ENCODE measurements at regions not wholly inside any gene's neighbourhood (a gene's known extent, or its start where the extent isn't known, plus 50 kb on each side); places are given as distances from the start of the nearest gene placed in this dataset.
"Not testable (repeated sequence)": the region's sequence is repeated elsewhere in the genome, so short reads cannot be mapped to it uniquely, and the experiment has no call there.

- DNase-seq (ENCODE audit: extremely low read depth in 1 of 2, low read depth in 1 of 2): no peak
These were observed 494.2 kb upstream of the RAB6C start for GRCh38 chr2:129484999-129485897.

GRCh38 chr2:129488376-129488775, 491.1 kb upstream of the RAB6C start:
- DNase-seq (ENCODE audit: extremely low read depth in 1 of 2, low read depth in 1 of 2): no peak

- no peak for DNase-seq (ENCODE audit: extremely low read depth in 1 of 2, low read depth in 1 of 2)
These were observed 488.8 kb upstream of the RAB6C start for GRCh38 chr2:129490641-129491040.

GRCh38 chr2:129491308-129491707, 488.2 kb upstream of the RAB6C start:
- DNase-seq (ENCODE audit: extremely low read depth in 1 of 2, low read depth in 1 of 2): no peak

- DNase-seq (ENCODE audit: extremely low read depth in 1 of 2, low read depth in 1 of 2): no peak
These were observed 486.9 kb upstream of the RAB6C start for GRCh38 chr2:129492548-129492947.

- no peak for DNase-seq (ENCODE audit: extremely low read depth in 1 of 2, low read depth in 1 of 2)
These were observed 479.7 kb upstream of the RAB6C start for GRCh38 chr2:129499747-129500146.

GRCh38 chr2:129502781-129503180, 476.7 kb upstream of the RAB6C start:
- DNase-seq (ENCODE audit: extremely low read depth in 1 of 2, low read depth in 1 of 2): no peak

GRCh38 chr2:129504646-129505045, 474.8 kb upstream of the RAB6C start:
- no peak for DNase-seq (ENCODE audit: extremely low read depth in 1 of 2, low read depth in 1 of 2)

- DNase-seq (ENCODE audit: extremely low read depth in 1 of 2, low read depth in 1 of 2): no peak
These were observed 460.5 kb upstream of the RAB6C start for GRCh38 chr2:129518937-129519336.

GRCh38 chr2:129532158-129532557, 447.3 kb upstream of the RAB6C start:
- DNase-seq (ENCODE audit: extremely low read depth in 1 of 2, low read depth in 1 of 2): not testable (repeated sequence)

GRCh38 chr2:129548880-129549279, 430.6 kb upstream of the RAB6C start:
- no peak for DNase-seq (ENCODE audit: extremely low read depth in 1 of 2, low read depth in 1 of 2)

- DNase-seq (ENCODE audit: extremely low read depth in 1 of 2, low read depth in 1 of 2): no peak
These were observed 428.9 kb upstream of the RAB6C start for GRCh38 chr2:129550536-129550935.

GRCh38 chr2:129554373-129554772, 425.1 kb upstream of the RAB6C start:
- no peak for DNase-seq (ENCODE audit: extremely low read depth in 1 of 2, low read depth in 1 of 2)

- DNase-seq (ENCODE audit: extremely low read depth in 1 of 2, low read depth in 1 of 2): no peak
These were observed 420.4 kb upstream of the RAB6C start for GRCh38 chr2:129559101-129559500.

GRCh38 chr2:129565551-129566109, 413.8 kb upstream of the RAB6C start:
- no peak for DNase-seq (ENCODE audit: extremely low read depth in 1 of 2, low read depth in 1 of 2)

- not testable (repeated sequence) for DNase-seq (ENCODE audit: extremely low read depth in 1 of 2, low read depth in 1 of 2)
These were observed 408.7 kb upstream of the RAB6C start for GRCh38 chr2:129570812-129571211.

GRCh38 chr2:129575431-129575830, 404.0 kb upstream of the RAB6C start:
- DNase-seq (ENCODE audit: extremely low read depth in 1 of 2, low read depth in 1 of 2): no peak

GRCh38 chr2:129575880-129576279, 403.6 kb upstream of the RAB6C start:
- DNase-seq (ENCODE audit: extremely low read depth in 1 of 2, low read depth in 1 of 2): no peak

GRCh38 chr2:129580001-129580400, 399.5 kb upstream of the RAB6C start:
- no peak for DNase-seq (ENCODE audit: extremely low read depth in 1 of 2, low read depth in 1 of 2)

- no peak for DNase-seq (ENCODE audit: extremely low read depth in 1 of 2, low read depth in 1 of 2)
These were observed 393.7 kb upstream of the RAB6C start for GRCh38 chr2:129585760-129586159.

- DNase-seq (ENCODE audit: extremely low read depth in 1 of 2, low read depth in 1 of 2): no peak
These were observed 391.9 kb upstream of the RAB6C start for GRCh38 chr2:129587426-129588064.

- DNase-seq (ENCODE audit: extremely low read depth in 1 of 2, low read depth in 1 of 2): no peak
These were observed 374.9 kb upstream of the RAB6C start for GRCh38 chr2:129604560-129604959.

All from stimulated activated CD8-positive, alpha-beta memory T cell treated with anti-CD3 and anti-CD28 coated beads, Interleukin-7, amount 100 ng/mL, for 48 hours (primary cell).